DND-41 (cell line): ENCODE measurements at regions not wholly inside any gene's neighbourhood (a gene's known extent, or its start where the extent isn't known, plus 50 kb on each side); places are given as distances from the start of the nearest gene placed in this dataset.

Source experiments
- ATAC-seq: fragments of 200-7000 bp; cut with Tn5 transposase; 3 replicates; pipeline ENCODE4 v1.9.1; 2021; ENCODE audit warnings: low read depth; ENCODE audit not compliant: insufficient read depth
- DNase-seq: peaks from one replicate; pipeline ENCODE4 v3.0.0-alpha.2; 2020
- H2AFZ ChIP-seq: 2 replicates; pipeline ENCODE4 v1.6.0; 2012; ENCODE audit warnings: low read depth, low read length
- H3K27ac ChIP-seq: 2 replicates; pipeline ENCODE4 v1.5.1; 2012; ENCODE audit warnings: low read length, inconsistent platforms
- H3K27me3 ChIP-seq: fragments of 200-600 bp; sonication (generic); 2 replicates; pipeline ENCODE4 v1.6.0; 2012; ENCODE audit warnings: low read length, mild to moderate bottlenecking, inconsistent platforms; ENCODE audit not compliant: insufficient read depth, poor library complexity
- H3K36me3 ChIP-seq: 2 replicates; pipeline ENCODE4 v1.5.1; 2012; ENCODE audit warnings: low read length, inconsistent platforms; ENCODE audit not compliant: insufficient read depth
- H3K4me1 ChIP-seq: 2 replicates; pipeline ENCODE4 v1.5.1; 2012; ENCODE audit warnings: mild to moderate bottlenecking, low read length; ENCODE audit not compliant: insufficient read depth
- H3K4me2 ChIP-seq: 2 replicates; pipeline ENCODE4 v1.6.0; 2012; ENCODE audit warnings: mild to moderate bottlenecking, moderate library complexity, low read length, inconsistent platforms; ENCODE audit not compliant: insufficient read depth
- H3K4me3 ChIP-seq, 2 experiments: fragments of 200-600 bp in 1 of 2; shearing (Covaris generic) in 1 of 2; 2 replicates each; pipeline ENCODE4 v1.5.1; 2012 to 2016; ENCODE audit warnings: inconsistent platforms in 2 of 2, low read length in 2 of 2, mild to moderate bottlenecking in 2 of 2, low read depth in 1 of 2, moderate library complexity in 1 of 2
- H3K79me2 ChIP-seq: 2 replicates; pipeline ENCODE4 v1.6.0; 2012; ENCODE audit warnings: low read length, inconsistent platforms; ENCODE audit not compliant: insufficient read depth
- H3K9ac ChIP-seq: 2 replicates; pipeline ENCODE4 v1.6.0; 2012; ENCODE audit warnings: low read depth, mild to moderate bottlenecking, inconsistent platforms, low read length, moderate library complexity
- H3K9me3 ChIP-seq: 2 replicates; pipeline ENCODE4 v1.5.1; 2012; ENCODE audit warnings: low read length, moderate library complexity, mild to moderate bottlenecking, inconsistent platforms; ENCODE audit not compliant: insufficient read depth, severe bottlenecking
- H4K20me1 ChIP-seq: 2 replicates; pipeline ENCODE4 v1.6.0; 2012; ENCODE audit warnings: low read length; ENCODE audit not compliant: insufficient read depth
- CTCF ChIP-seq: IDR thresholded peaks from 2 replicates; pipeline ENCODE4 v1.5.1; 2012; ENCODE audit warnings: borderline replicate concordance, low read length, moderate library complexity, mild to moderate bottlenecking; ENCODE audit not compliant: poor library complexity, severe bottlenecking; ENCODE audit errors: extremely low read depth
- EZH2 ChIP-seq: IDR thresholded peaks from 3 replicates; pipeline ENCODE4 v1.6.1; 2012; ENCODE audit warnings: borderline replicate concordance, low read depth, mild to moderate bottlenecking, moderate library complexity, low read length, inconsistent platforms; ENCODE audit not compliant: severe bottlenecking

DNA sequence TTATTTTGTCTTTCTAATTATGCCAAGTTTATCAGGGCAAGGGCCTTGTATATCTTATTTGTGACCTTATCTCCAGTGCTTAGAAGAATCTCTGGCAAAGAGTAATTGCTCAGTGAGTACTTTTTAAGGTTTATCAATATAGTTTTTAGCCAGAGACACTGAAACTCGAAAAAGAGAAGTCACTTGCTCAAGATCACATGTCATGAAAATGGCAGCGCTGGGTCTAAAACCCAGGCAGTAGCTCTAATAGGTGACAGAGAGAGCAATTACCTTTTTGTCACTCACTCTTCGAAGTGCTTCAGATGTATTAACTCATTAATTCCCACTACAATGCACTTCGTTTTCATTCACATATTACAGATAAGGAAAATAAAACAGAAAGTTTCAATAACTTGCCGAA is 667.5 kb downstream of the DOK5 start:
- Histone ChIP-seq H3K27ac (no peak overlapping the region), H3K27me3 (peaks cover 3% of the 10 kb centered on the region), H3K9me3 (no peaks in the 10 kb centered on the region), H3K9ac (no peak overlapping the region), H4K20me1 (no peaks in the 10 kb centered on the region), H3K4me2 (no peak overlapping the region), H3K4me1 (no peaks in the 10 kb centered on the region), H3K79me2 (no peaks in the 10 kb centered on the region), H3K4me3 (no peak overlapping the region), H2AFZ (no peak overlapping the region), H3K36me3 (no peaks in the 10 kb centered on the region)
- no peak for DNase-seq
- TF ChIP-seq CTCF (no peak), EZH2 (no peak)
- no peak for ATAC-seq

DNA sequence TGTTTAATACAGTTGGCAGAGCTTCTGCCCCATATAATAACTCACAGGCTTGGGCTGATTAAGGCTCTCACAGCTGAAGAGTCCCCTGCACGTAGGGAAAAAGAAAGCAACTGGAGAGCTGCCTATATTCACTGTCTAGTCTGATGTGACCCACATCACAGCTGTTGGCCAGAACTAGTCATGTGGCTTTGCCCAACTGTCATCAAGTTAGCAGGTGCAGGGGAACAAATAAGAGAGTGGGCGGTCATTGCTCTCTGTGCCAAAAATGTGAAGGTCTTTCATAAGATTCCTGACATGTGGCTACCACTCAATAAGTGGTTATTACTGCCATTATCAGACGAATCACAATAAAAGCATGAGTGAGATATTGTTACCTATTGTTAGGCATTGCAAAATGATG is 665.2 kb downstream of the DOK5 start:
- Histone ChIP-seq H3K4me1 (no peaks in the 10 kb centered on the region), H3K9ac (no peak overlapping the region), H3K4me3 (no peak overlapping the region), H2AFZ (no peak overlapping the region), H3K79me2 (no peaks in the 10 kb centered on the region), H3K36me3 (no peaks in the 10 kb centered on the region), H3K9me3 (no peaks in the 10 kb centered on the region), H3K4me2 (no peak overlapping the region), H4K20me1 (no peaks in the 10 kb centered on the region), H3K27me3 (peaks cover 3% of the 10 kb centered on the region), H3K27ac (no peak overlapping the region)
- DNase-seq, result no peak
- no peak for TF ChIP-seq CTCF
- no peak for TF ChIP-seq EZH2
- no peak for ATAC-seq

DNA sequence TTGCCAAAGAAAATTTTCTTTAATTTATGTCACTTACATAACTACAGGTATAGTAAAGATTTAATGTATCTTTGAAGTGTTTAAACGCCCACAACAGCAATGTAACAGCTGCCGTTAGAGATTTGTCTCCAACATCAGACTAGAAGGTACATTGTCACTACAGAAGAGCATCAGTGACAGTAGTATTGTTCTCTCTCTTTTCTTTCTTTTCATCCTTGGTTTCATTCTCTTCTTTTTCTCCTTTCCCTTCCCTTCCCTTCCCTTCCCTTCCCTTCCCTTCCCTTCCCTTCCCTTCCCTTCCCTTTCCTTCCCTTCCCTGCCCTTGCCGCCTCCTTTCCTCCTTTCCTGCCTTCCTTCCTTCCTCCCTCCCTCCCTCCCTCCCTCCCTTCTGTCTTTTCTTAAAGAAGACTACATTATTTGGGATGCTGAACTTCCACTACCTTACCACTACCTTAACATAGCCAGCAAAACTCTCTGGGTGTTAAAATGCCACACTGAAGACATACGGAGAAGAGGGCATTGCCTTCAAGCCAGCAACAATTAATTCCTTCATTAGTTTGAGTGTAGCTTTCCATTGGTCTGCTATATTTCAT is 663.9 kb downstream of the DOK5 start:
- peaks cover 3% of the 10 kb centered on the region for H3K27me3 ChIP-seq
- no peaks in the 10 kb centered on the region for H3K79me2 ChIP-seq
- no peak overlapping the region for H2AFZ ChIP-seq
- H3K27ac ChIP-seq, result no peak overlapping the region
- no peaks in the 10 kb centered on the region for H3K9me3 ChIP-seq
- no peaks in the 10 kb centered on the region for H3K4me1 ChIP-seq
- ATAC-seq (no peak), DNase-seq (no peak)
- H4K20me1 ChIP-seq, result no peaks in the 10 kb centered on the region
- no peak overlapping the region for H3K9ac ChIP-seq
- H3K4me3 ChIP-seq, result no peak overlapping the region
- H3K4me2 ChIP-seq, result no peak overlapping the region
- no peaks in the 10 kb centered on the region for H3K36me3 ChIP-seq
- TF ChIP-seq EZH2 (no peak), CTCF (no peak)

- no peak overlapping the region for H3K4me3 ChIP-seq
- no peaks in the 10 kb centered on the region for H3K79me2 ChIP-seq
- TF ChIP-seq CTCF (no peak), EZH2 (no peak)
- H3K27me3 ChIP-seq, result peaks cover 3% of the 10 kb centered on the region
- no peaks in the 10 kb centered on the region for H3K9me3 ChIP-seq
- no peak overlapping the region for H2AFZ ChIP-seq
- no peak overlapping the region for H3K27ac ChIP-seq
- DNase-seq, result no peak
- no peak overlapping the region for H3K4me2 ChIP-seq
- no peaks in the 10 kb centered on the region for H3K4me1 ChIP-seq
- no peaks in the 10 kb centered on the region for H4K20me1 ChIP-seq
- ATAC-seq, result no peak
- no peak overlapping the region for H3K9ac ChIP-seq
- no peaks in the 10 kb centered on the region for H3K36me3 ChIP-seq
Measured at GRCh38 chr20:55135923-55136322, 660.5 kb downstream of the DOK5 start.
